Left renal cortex interstitium (tissue), 4 donors: ENCODE measurements at regions not wholly inside any gene's neighbourhood (a gene's known extent, or its start where the extent isn't known, plus 50 kb on each side); places are given as distances from the start of the nearest gene placed in this dataset.
"Not testable (repeated sequence)": the region's sequence is repeated elsewhere in the genome, so short reads cannot be mapped to it uniquely, and the experiment has no call there.

Source experiments
- DNase-seq, 4 donors: peaks; one replicate each; pipeline ENCODE4 v3.0.0-alpha.2; 2013; ENCODE audit warnings: low read depth in 4 of 4, low spot score in 2 of 4, missing footprints in 1 of 4

DNA sequence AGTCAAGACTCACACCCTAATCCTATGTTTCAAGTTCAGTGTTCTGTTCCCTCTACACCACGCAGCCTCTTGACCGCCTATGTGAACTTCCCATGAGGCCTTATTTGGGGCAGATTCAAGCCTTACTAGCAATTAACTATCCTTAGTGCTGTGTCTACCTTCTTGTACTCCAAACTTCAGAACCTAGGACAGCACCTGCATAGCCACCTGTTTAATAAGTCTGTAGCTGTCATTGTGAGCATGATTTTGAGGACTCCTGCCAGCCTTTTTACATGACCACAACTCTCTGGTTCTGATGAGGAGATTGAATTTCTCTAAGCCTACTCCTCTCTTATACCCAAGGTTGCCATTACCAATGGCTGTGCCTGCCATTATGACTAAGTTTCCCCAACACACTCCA lies 50.8 kb upstream of the PCSK1 start:
- DNase-seq: peak; percentile 3 to 41 (median 16)

DNA sequence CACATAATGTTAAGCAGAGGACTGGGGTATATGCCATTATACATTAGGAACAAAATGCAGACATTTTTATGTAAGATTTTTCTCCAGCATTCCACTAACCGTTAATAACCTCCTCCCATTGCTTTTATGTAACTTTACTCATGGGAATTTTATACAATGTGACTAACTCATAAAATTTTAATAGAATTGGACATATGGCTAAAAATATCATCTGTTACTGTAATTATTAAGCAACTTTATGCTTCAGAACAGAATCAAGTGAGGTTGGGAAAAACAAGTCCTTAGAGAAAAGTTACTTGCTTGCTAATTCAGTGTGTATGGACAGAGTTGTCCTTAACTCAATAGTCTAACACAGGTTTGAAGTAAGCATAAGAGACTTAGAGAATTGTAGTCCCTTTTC lies 54.8 kb upstream of the PCSK1 start:
- no peak for DNase-seq

DNA sequence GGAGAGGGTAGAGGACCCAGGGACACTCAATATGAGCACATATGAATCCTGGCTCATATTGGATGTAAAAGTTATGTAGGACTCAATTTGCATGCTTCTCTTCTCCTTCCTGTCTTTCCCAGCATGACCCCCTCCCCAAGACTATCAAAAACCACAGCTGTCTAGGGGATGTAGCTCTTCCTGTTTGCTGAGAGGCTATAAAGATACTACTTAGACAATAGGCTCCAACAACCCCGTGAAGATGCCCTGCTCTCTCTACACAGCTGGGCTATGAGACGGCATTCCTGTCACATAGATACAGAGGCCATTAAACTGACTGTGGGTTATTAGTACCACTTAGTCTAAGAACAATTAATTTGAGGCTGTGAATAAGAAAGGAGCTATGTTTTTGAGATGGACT lies 56.5 kb upstream of the PCSK1 start:
- DNase-seq: no peak

DNA sequence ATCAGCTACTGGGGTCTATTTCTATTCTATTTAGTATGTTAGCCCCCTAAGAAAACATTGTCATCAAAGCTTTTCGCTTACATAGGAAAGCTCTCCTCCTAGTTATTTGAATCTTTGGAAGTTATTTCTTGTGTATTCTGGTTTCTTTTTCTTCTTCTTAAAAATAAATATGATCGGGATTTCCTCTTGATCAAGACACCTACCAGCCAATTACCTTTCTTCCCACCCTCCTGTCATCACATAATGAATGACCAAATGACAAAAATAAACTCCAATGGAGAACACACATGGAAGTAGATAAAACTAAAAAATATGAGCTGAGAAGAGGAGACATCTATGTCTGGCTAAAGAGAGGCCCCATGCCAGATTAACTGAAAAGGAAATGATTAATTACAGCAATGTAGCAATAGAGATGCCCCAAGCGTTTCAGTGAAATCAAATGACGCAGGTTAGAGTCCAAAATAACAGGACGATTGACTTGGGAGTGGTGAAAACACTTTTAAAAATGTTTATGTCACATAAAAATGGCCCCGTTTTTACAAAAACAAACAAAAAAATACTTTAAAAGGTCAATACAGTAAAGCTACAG lies 59.5 kb upstream of the PCSK1 start:
- no peak for DNase-seq

DNA sequence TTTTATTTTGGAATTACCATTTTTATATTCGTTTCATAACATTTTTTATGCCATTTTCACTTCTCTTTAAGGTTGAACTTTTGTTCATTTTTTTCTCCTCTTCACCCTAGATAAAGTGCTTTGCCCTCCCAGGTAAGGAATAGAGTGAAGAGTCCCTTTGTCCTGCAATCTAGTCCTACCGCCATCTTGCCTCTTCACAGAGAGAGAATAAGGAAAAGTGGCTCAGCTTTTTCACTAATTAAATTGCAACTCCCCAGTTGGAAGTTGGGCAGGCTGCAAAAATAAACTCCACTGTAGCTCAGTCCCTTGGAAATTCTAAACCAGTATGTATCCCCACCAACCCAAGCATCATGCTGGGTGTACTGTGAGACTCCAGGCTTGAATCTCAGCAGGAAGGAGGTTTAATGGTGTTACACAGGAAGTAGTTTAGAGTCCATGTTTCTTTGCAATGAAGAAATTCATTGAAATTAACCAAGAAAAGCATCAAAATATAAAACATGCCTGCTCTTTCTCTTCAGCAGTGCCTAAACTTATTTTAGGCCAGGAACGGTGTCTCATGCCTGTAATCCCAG lies 60.3 kb upstream of the PCSK1 start:
- DNase-seq: no peak

DNA sequence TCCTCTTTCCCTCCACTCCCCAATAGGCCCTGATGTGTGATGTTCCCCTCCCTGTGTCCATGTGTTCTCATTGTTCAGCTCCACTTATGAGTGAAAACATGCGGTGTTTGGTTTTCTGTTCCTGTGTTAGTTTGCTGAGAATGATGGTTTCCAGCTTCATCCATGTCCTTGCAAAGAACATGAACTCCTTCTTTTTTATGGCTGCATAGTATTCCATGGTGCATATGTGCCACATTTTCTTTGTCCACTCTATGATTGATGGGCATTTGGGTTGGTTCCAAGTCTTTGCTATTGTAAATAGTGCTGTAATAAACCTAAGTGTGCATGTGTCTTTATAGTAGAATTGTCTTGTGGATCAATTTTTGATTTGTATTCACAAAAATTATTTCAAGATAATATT lies 62.4 kb upstream of the PCSK1 start:
- not testable (repeated sequence) for DNase-seq

DNA sequence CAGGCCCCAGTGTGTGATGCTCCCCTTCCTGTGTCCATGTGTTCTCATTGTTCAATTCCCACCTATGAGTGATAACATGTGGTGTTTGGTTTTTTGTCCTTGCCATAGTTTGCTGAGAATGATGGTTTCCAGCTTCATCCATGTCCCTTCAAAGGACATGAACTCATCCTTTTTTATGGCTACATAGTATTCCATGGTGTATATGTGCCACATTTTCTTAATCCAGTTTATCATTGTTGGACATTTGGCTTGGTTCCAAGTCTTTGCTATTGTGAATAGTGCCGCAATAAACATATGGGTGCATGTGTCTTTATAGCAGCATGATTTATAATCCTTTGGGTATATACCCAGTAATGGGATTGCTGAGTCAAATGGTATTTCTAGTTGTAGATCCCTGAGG lies 64.0 kb upstream of the PCSK1 start:
- DNase-seq: not testable (repeated sequence)

DNA sequence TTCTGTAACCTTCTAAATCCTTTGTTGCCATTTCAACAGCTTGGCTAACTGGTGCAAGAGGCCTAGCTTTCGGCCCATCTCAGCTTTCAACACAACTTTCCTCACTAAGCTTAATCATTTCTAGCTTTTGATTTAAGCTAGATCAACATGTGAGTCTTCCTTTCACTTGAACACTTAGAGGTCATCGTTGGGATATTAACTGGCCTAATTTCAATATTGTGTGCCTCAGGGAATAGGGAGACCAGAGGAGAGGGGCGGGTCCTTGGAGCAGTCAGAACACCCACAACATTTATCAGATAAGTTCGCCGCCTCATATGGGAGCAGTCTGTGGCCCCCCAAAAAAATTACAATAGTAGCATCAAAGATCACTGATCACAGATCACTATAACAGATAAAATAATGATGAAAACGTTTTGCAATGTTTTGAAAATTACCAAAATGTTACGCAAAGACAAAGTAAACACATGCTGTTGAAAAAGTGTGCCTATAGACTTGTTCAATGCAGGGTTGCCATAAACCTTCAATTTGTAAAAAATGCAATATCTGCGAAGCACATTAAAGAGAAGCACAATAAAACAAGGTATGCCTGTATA lies 66.8 kb upstream of the PCSK1 start:
- no peak for DNase-seq

DNA sequence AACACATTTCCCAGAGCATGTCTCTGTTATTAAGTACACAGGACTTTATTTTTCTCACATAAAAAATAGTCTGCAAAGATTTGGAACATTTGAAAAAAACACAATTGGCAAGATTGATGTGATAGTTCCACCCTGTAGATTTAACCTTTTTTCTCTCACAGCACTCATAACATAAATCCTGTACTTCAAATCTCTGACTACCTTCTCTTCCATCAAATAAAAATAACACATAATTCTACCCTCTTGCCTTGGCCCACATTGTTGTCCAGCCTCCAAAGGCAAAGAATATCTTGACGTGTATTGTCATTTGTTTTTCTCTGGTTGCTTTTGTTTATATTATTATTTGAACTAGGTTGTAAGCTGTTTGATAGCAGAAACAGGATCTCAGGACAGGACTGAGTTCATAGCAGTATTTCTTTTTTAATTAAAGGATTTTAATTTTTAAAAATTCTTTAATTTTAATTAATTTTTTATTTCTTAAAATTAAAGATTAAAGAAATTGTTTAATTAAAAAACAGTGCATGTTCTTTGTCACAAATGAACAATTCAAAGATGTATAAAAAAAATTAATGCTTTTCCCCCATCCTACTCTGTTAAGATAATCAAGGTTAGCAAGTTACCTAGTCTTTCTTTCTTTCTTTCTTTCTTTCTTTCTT lies 69.1 kb upstream of the PCSK1 start:
- no peak for DNase-seq

DNA sequence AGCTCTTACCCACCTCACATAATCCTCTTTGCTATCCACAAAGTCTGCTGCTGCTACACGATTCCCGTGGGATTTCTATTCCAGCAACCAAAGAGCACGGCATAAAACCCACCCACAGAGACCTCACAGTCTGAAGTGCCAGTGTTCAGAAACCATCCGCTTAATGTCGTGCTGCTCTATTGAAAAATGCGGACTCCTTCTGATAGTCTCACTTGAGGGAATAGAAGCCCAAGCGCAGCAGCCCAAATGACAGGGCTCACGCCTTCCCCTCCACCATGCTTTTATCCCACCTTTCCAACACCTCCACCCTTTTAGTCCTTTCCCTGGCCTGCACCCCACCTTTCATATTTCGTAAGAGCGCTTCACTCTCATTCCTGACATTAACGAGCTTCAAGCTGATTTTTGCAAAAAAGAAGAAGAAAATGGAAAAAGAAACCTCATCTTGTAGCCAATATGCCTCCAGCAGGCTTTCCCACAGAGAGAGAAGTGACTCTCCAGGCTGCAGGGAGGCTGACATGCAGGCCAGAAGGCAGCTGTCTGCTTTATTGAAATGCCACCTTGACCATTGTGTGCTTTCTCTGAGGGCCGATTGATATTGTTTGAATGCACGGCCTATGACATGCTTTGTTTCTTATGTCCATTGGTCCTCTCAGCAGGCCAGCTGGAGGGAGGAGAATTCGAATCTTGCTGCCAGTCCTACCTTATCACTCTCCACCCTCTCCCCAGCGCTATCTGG lies 70.6 kb upstream of the PCSK1 start:
- no peak for DNase-seq

DNA sequence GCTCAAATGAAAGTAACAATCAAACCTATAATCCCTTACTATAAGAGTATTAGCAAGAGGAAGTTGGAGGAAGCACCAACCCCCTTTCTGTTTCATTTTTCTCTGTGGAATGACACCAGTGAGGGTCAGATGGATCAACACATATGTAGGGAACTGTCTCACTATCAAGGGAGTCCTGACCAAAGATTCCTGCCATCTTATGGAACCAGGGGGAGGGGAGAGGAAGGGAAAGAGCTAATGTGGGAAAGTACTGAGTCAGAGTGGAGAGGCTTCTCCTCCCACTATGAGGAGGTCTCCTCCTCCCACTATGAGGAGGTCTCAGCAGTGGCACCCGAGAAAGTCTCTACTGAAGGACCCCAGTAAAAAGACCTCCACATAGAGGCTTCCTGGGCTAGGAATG lies 73.3 kb upstream of the PCSK1 start:
- no peak for DNase-seq

DNA sequence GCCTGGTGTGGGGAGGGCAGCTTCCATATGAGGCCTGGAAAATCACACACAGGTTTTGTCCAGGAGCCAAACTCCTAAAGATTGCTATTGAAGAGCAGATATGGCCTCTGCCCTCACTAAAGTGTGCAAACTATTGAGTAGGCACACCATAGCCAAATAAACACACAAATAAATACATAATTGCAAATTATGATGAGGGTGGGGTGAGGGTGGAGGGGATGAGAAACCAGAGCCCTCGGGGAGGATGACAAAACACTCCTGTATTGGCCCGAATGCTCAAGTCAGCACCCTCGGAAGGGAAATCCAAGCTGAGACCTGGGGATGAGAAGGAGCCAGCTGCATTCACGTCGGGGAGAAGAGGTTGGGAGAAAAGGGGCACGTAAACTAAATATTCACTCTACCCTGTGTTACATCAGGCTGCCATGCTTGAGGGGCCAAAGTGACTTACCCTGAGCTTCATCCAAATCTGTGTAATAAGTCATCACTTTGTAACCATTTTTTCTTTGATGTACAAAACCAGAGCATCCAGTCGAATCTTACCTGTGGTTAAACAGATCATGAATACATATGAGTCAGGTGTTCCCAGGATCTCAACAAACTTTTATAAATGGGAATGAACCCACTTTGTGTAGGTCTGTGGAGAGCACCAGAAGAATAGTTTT lies 73.9 kb upstream of the PCSK1 start:
- DNase-seq: no peak

DNA sequence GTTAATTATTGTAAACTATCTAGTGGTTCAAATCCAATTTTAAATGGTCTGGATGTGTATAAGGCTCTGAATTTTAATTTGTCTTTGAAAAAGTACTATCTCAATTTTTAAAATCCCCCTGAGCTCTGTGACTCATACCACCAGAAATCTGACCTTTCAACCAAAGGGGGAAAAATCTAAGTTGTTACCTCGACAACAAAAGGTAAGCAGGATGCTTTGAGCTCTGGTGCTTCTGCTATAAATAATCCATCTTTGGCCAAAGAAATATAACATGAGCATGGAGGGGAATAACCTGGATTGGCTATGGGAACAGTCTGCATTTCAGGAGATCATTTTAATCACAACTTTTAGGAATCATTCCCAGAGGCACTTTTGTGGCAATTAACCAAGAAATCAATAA lies 76.3 kb upstream of the PCSK1 start:
- no peak for DNase-seq

DNA sequence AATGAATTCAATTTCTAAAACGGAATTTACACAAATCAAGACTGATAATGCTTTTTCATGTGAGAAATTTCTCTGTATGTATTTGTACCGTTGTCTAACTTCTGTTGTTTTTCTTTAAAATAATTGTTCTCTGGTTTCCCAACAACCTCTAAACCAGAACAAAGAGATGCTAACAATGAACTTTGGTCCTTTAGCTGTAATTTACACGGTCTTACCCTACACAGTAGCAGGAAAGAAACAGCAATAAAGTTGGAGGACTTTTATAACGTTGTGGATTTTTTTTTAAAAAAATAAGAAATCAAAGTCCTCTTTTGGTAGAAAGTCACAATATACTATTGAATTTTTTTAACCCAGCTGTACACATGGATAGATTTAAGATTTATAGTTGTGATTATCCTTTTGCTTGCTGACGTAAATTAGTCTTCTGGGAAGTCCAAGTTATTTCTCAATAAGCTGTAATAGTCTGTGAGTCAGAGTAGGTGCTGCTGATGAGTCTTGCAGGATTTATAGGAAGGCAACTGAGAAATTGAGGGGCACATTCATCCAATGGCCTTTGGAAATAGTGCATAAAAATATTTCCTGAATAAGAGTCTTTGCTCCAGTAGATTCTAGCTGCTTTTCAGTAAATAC lies 76.8 kb upstream of the PCSK1 start:
- DNase-seq: no peak

DNA sequence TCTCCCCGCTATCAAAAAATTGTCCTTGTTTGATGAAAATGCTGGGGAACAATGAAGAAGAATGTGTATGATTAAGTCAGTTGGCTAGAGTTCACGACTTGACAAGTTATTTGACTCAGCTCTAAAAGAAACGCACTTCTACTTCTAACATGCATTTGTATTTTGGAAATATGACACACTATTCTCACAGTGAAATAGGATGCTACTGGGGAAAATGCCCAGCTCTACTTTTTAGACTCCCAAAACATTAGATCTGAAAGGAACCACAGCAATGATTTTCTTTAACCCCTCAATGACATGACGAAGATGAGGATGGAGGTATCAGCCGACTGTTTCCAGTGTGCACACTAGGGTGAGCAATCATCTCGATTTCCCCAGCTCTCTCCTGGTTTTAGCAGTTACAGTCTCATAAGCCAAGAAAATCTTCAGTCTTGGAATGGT lies 83.6 kb upstream of the PCSK1 start:
- no peak for DNase-seq

DNA sequence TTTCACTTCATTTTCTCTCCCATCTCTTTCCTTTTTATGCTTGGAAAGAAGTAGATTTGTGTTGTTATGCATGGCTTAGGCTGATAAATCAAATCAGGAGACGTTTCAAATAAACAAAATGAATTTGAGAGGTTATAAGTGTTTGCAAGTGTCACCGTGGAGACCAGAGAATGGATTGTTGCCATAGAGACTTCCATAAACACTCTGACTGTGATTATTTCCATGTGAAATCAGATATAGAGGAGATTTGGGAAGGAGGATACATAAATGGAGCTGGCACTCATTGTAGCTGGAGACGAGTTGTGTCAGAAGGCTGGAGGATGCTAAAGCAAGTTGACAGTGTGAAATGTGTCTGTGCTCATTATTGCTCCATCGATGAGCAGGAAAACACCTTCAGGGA lies 84.2 kb upstream of the PCSK1 start:
- no peak for DNase-seq

DNA sequence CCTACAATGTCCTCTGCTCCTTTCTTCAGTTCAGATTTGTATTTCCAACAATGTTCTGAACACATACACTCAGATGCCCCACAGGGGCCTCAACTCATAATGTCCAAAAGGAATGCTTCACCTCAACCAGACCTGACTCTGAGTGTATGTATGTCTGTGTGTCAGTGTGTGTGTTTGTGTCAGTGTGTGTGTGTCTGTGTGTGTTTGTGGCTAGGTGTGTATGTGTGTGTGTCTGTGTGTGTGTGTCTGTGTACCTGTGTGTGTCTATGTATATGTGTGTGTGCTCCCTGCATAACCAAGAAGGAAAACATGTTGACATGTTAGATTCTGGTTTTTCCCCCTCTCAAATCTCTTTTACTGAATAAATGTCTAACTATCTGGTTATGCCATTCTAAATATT lies 87.3 kb upstream of the PCSK1 start:
- DNase-seq: no peak

DNA sequence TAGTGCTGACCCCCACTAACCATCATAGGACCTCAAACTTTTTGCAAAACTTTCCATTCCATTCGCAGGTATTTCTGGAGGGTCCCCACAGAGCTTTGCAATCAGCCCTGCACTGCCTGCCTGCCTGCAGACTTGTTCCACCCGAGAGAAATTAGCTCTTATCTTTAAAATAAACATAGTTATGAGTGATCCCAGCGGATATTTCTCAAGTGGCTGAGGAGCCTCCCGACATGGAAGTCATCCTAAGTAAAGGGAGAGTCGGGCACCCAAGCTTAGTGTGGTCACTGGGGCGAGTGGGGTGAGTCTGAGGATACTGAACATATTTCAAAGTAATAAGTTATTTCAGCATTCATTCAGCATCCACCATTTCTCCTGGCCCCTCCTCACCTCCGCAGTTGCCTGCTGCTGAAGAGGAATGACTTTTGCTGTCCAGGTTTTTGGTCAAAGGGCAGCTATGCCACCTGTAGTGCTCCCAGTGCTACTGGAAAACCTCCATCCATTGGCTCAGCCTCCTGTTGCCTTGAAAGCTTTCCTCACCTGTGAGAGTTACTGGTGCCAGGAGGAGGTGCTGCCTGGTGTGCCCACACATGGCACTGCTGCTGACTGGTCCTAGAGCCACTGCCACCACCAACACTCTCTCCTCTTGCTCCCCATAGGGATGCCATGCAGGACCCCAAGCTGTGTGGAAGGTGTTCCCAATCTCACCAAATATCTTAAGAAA lies 89.7 kb upstream of the PCSK1 start:
- no peak for DNase-seq

DNA sequence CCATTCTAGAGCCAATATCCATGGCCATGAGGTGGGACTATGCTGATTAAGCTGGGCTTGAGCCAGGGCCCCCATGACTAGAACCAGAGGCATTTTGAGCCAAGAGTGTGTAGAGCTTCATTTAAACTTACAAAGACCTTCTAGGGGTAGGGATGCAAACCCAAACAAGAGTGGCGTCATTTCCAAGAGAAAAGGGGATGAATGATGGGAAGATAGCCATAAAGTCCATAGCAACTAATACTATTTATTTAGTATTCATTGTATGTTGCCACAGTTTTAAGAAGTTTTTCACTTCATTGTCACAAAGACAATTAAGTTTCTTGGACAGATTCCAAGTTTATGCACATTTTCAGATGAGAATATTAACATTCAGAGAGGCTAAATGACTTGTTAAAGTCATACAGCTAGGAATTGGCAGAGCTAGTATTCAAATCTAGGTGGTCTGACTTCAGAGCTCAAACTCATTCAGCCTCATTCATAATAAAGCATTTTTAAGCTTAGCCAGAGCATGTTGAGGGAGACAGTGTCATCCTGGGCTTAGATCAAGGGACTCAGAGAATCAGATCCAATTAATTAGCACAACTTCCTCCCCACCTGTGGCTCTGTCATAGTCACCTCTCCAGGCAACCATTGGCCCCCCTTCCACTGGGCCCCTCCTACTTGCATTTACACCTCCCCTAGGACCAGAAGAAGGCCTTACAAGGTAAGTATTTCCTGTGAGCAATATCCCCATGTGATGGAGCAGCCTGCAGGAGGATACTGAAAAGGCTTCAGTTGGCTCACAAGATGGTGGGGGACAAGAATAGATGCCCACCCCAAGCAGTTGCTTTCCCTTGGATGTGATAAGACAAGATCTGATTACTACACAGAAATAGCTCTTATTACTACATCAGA lies 95.0 kb upstream of the PCSK1 start:
- DNase-seq: no peak
